ENCODE measurements at regions not wholly inside any gene's neighbourhood (a gene's known extent, or its start where the extent isn't known, plus 50 kb on each side); places are given as distances from the start of the nearest gene placed in this dataset.

GRCh38 chr9:126125577-126125976 is 201.1 kb upstream of the MVB12B start:
- Mint-ChIP-seq H3K9me3 (no peaks in the 10 kb centered on the region), H3K4me3 (no peak overlapping the region), H3K4me1 (ENCODE audit: unreplicated experiment) (no peaks in the 10 kb centered on the region), H3K27ac (no peak overlapping the region), H3K27me3 (peaks cover 48% of the 10 kb centered on the region), H3K36me3 (no peaks in the 10 kb centered on the region)
- DNase-seq (ENCODE audit: extremely low spot score, unreplicated experiment): no peak
- TF ChIP-seq, protein P1, sequence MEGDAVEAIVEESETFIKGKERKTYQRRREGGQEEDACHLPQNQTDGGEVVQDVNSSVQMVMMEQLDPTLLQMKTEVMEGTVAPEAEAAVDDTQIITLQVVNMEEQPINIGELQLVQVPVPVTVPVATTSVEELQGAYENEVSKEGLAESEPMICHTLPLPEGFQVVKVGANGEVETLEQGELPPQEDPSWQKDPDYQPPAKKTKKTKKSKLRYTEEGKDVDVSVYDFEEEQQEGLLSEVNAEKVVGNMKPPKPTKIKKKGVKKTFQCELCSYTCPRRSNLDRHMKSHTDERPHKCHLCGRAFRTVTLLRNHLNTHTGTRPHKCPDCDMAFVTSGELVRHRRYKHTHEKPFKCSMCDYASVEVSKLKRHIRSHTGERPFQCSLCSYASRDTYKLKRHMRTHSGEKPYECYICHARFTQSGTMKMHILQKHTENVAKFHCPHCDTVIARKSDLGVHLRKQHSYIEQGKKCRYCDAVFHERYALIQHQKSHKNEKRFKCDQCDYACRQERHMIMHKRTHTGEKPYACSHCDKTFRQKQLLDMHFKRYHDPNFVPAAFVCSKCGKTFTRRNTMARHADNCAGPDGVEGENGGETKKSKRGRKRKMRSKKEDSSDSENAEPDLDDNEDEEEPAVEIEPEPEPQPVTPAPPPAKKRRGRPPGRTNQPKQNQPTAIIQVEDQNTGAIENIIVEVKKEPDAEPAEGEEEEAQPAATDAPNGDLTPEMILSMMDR (conservative IDR thresholded peaks at IDR 0.05): no peak

DNA sequence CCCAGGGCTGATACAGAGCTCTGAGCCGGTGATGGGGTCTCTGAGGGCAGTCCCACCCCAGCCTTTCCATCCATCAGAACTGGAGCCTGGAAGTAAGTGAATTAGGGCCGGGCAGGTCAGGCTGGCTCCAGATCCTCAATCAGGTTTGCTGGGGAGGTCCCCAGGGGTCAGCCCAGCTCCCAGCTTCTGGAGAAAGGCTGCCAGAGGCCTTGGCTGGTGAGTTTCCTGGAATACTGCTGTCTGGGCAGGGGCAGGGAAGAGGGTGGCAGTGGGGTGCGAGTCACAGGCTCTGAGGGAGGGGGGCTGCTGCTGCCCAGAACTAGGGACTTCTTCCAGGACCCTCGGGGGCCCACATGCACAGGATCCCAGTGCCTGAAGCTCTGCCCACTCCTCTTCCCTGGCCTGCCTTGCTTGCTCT is 200.6 kb upstream of the MVB12B start:
- H3K9me3 Mint-ChIP-seq: no peaks in the 10 kb centered on the region
- no peaks in the 10 kb centered on the region for H3K4me1 Mint-ChIP-seq (ENCODE audit: unreplicated experiment)
- TF ChIP-seq, protein P1 (conservative IDR thresholded peaks at IDR 0.05): no peak
- H3K36me3 Mint-ChIP-seq: no peaks in the 10 kb centered on the region
- H3K27ac Mint-ChIP-seq: no peak overlapping the region
- DNase-seq (ENCODE audit: extremely low spot score, unreplicated experiment): peak; percentile 53
- H3K27me3 Mint-ChIP-seq: peaks cover 51% of the 10 kb centered on the region
- no peak overlapping the region for H3K4me3 Mint-ChIP-seq

- H3K27ac Mint-ChIP-seq: no peak overlapping the region
- no peak overlapping the region for H3K4me3 Mint-ChIP-seq
- H3K36me3 Mint-ChIP-seq: no peaks in the 10 kb centered on the region
- DNase-seq (ENCODE audit: extremely low spot score, unreplicated experiment): peak; percentile 36
- H3K27me3 Mint-ChIP-seq: peaks cover 53% of the 10 kb centered on the region
- TF ChIP-seq, protein P1 (conservative IDR thresholded peaks at IDR 0.05): no peak
- no peaks in the 10 kb centered on the region for H3K9me3 Mint-ChIP-seq
- H3K4me1 Mint-ChIP-seq (ENCODE audit: unreplicated experiment): no peaks in the 10 kb centered on the region
Observed at GRCh38 chr9:126126807-126127206, 199.8 kb upstream of the MVB12B start.

DNA sequence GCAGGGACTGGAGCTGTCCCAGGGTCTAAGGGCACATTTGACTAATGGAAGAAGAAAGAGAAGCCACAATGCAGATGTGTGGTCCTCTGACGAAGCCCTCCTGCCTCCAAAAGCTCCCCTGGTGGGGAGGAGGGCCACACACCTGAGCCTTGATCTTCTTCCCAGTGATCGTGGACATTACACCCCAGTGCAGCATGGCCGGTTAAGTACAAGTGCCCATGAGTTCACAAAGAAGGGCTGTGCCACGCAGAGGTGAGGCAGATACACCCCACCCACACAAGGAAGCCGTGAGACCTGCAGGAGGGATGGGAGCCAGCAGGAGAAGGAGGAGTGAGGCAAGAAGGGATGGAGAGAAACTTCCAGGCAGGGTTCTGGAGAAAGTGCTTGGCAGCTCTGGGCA is 199.0 kb upstream of the MVB12B start:
- TF ChIP-seq, protein P1 (conservative IDR thresholded peaks at IDR 0.05): no peak
- Mint-ChIP-seq H3K27ac (no peak overlapping the region), H3K4me3 (no peak overlapping the region), H3K36me3 (no peaks in the 10 kb centered on the region), H3K9me3 (no peaks in the 10 kb centered on the region), H3K4me1 (ENCODE audit: unreplicated experiment) (no peaks in the 10 kb centered on the region), H3K27me3 (peaks cover 45% of the 10 kb centered on the region)
- DNase-seq (ENCODE audit: extremely low spot score, unreplicated experiment): peak; percentile 40

DNA sequence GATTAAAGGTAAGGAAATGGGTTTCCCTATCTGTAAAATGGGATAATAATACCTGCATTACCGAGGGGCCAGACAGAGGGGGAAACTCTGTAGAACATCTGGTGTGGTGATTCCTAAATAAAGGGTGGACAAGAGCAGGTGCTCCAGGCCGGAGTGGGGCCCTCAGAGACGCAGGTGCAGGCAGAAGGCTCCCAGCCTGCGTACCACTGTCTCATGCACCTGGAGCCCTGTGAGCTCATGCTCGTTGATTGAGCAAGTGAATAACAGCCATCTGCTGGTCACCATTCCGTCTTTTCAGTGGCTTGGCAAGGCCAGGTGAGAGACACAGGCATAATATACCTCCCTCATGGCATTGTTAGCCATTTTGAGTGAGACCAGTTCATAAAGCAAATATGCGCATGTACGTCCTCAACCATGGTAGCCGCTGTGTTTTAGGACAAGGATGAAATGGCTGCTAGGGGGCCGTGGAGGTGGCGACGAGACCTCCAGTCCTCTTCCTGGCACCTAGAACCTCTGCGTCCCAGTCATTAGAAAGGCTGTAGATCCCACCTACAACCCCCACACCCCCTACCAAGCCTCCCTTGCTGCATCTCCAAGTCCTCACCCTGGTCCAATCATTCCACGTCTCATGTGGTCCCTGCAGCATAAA is 198.0 kb upstream of the MVB12B start:
- Mint-ChIP-seq H3K9me3 (no peaks in the 10 kb centered on the region), H3K27ac (no peak overlapping the region), H3K27me3 (peaks cover 44% of the 10 kb centered on the region), H3K36me3 (no peaks in the 10 kb centered on the region), H3K4me1 (ENCODE audit: unreplicated experiment) (no peaks in the 10 kb centered on the region), H3K4me3 (no peak overlapping the region)
- peak; percentile 47 for DNase-seq (ENCODE audit: extremely low spot score, unreplicated experiment)
- TF ChIP-seq, protein P1 (conservative IDR thresholded peaks at IDR 0.05): no peak
